Skeletal muscle tissue (tissue), 3 donors: ENCODE measurements at regions not wholly inside any gene's neighbourhood (a gene's known extent, or its start where the extent isn't known, plus 50 kb on each side); places are given as distances from the start of the nearest gene placed in this dataset.

Source experiments
- H3K27ac ChIP-seq: one replicate; pipeline ENCODE4 v1.7.0; 2013; ENCODE audit warnings: mild to moderate bottlenecking, low read depth, low read length, inconsistent platforms
- H3K27me3 ChIP-seq, 3 donors: one replicate each; pipeline ENCODE4 v1.7.0; 2013; ENCODE audit warnings: low read length in 3 of 3; ENCODE audit not compliant: control insufficient read depth in 3 of 3, insufficient read depth in 3 of 3
- H3K36me3 ChIP-seq, 3 donors: one replicate each; pipeline ENCODE4 v1.7.0; 2013; ENCODE audit warnings: low read length in 3 of 3; ENCODE audit not compliant: control insufficient read depth in 3 of 3, insufficient read depth in 3 of 3
- H3K4me1 ChIP-seq, 3 donors: one replicate each; pipeline ENCODE4 v1.7.0; 2013; ENCODE audit warnings: low read length in 3 of 3, mild to moderate bottlenecking in 3 of 3; ENCODE audit not compliant: control insufficient read depth in 3 of 3, insufficient read depth in 3 of 3
- H3K4me3 ChIP-seq, 3 donors: one replicate each; pipeline ENCODE4 v1.7.0; 2013; ENCODE audit warnings: low read length in 3 of 3
- H3K9ac ChIP-seq, 3 donors: one replicate each; pipeline ENCODE4 v1.7.0; 2013; ENCODE audit warnings: low read length in 3 of 3, mild to moderate bottlenecking in 3 of 3, moderate library complexity in 2 of 3, low read depth in 1 of 3
- H3K9me3 ChIP-seq, 3 donors: one replicate each; pipeline ENCODE4 v1.7.0; 2013; ENCODE audit warnings: low read length in 3 of 3; ENCODE audit not compliant: control insufficient read depth in 3 of 3
- donor health status: Osteomylitis.

DNA sequence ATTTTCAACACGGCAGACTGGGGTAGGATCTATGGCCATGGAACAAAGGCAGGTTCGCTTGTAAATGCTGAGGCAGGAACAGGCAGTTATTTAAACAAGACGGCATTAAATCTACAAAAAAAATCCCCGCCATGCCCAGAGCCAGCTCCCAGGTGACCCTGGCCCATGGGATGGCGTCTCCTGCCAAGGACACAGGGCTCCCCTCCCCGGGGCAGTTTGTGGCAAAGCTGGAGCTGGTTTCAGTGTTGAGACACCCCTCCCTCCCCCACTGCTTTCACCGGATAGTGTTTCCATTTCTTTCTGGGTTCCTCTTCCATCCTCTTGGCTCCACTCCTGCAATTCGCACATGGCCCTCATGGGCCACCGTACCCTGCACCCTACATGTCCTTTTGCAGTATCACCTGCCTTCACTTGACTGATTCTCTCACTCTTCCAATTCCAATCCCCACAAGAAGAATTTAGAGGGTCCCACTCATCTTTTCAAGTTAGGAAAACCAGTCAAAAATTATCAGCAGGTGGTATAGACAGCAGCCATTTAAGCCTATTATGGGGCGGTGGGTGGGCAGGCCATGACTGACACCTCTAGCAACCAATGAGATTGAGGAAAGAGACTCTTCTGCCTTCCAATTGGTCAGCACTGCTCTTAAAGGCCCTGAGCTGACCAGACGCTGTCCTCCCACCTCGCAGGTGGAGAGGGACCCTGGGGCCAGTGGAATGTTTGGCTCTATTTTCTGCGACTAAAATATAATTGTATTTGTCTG lies 52.0 kb downstream of the OLIG1 start:
- Histone ChIP-seq H3K4me3 (no peak overlapping the region), H3K36me3 (no peaks in the 10 kb centered on the region), H3K4me1 (peaks cover under 1% of the 10 kb centered on the region in 3 donors), H3K9ac (no peak overlapping the region), H3K9me3 (no peaks in the 10 kb centered on the region), H3K27me3 (peaks cover 5 to 26% (median 20%) of the 10 kb centered on the region in 3 donors), H3K27ac (no peak overlapping the region)

GRCh38 chr21:33122507-33122906 lies 52.6 kb downstream of the OLIG1 start:
- Histone ChIP-seq H3K4me3 (no peak overlapping the region), H3K36me3 (no peaks in the 10 kb centered on the region), H3K9ac (no peak overlapping the region), H3K4me1 (peaks cover 6 to 7% (median 6%) of the 10 kb centered on the region in 3 donors), H3K9me3 (no peaks in the 10 kb centered on the region), H3K27ac (no peak overlapping the region), H3K27me3 (peaks cover 6 to 25% (median 20%) of the 10 kb centered on the region in 3 donors)

DNA sequence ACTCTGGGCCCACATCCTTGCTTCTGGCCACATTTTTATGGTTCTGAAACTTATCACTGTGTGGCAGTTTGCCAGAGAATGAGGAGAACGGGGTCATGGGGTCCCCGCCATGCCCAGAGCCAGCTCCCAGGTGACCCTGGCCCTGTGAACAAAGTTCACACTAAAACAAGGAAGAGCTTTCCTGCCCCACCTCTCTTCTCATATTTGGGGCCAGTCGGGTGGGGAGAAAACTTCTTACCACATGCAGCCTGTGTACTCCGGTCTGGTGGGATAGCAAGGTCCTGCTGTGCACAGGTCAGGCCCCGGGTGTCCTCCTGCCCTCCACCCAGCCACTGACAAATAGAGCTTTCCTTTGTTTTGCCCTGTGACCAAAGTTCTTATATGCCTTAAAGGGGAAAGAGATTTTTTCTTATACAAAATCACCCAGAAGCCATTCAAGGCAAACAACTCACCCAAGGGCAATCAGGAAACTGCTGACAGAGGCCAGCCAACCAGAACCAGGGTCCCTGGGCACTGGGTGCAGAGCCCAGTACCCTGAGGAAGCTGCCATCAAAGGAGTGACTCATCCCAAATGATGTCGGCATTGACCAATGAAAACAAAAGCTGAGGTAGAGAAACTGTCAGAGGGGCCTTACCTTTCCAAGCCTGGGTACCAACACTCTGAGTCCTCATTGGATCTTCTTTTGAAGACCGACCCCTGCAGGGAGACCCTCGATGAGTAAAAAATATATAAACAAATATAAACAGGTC lies 53.6 kb downstream of the OLIG1 start:
- H3K36me3 ChIP-seq = no peaks in the 10 kb centered on the region
- no peak overlapping the region for H3K9ac ChIP-seq
- H3K27me3 ChIP-seq = peaks cover 16 to 26% (median 24%) of the 10 kb centered on the region in 3 donors
- peaks cover 6 to 8% (median 8%) of the 10 kb centered on the region in 3 donors for H3K4me1 ChIP-seq
- no peak overlapping the region for H3K27ac ChIP-seq
- H3K9me3 ChIP-seq = no peaks in the 10 kb centered on the region
- H3K4me3 ChIP-seq = no peak overlapping the region

DNA sequence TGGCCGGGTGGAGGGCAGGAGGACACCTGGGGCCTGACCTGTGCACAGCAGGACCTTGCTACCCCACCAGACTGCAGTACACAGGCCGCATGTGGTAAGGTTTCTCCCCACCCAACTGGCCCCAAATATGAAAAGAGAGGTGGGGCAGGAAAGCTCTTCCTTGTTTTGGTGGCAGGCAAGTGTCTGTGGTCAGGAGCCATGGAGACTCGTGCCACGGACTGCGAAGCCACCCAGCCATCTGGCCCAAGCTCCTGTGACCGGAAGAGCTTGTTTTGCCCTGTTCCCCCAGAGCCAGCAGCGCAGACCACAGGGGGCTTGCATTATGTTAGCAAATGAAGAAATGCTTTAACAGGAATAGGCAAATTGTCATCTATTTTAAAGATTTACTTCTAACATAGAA lies 54.9 kb downstream of the OLIG1 start:
- Histone ChIP-seq H3K36me3 (no peaks in the 10 kb centered on the region), H3K4me3 (no peak overlapping the region), H3K4me1 (peaks cover 6 to 8% (median 8%) of the 10 kb centered on the region in 3 donors), H3K27me3 (peaks cover 24 to 27% (median 25%) of the 10 kb centered on the region in 3 donors), H3K27ac (no peak overlapping the region), H3K9ac (no peak overlapping the region), H3K9me3 (no peaks in the 10 kb centered on the region)

DNA sequence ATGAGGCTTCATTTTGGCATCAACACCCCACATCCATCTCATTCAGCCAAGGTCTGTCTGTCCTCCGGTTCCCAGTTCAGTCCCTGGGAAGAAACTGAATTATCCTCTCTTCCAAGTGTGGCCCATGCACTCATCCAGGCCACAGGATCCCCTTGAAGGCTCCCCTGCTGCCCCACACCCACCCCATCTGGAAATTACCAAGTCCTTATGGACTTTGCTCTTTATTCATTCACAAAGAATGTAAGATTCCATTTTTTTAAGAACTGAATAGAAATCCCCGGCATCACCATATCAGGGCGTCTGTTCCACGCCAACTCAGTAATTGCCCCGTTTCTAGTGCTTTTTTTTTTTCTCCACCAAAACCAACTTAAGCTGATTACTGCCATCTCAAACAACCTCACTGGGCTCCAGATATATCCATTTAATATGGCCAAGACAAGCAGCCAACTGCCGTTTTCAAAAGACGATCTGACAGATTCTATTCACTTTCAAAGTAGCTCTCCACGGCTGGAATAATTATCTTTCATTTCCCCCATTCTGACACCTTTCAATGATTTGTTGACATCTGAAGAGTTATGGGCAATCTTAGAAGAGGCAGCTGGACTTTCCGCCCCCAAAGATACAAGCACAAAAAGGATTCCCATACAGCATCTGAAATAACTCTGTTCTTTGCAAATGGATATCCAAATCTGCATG lies 55.9 kb downstream of the OLIG1 start:
- Histone ChIP-seq H3K27ac (no peak overlapping the region), H3K27me3 (peaks cover 26 to 31% (median 28%) of the 10 kb centered on the region in 3 donors), H3K9me3 (no peaks in the 10 kb centered on the region), H3K36me3 (no peaks in the 10 kb centered on the region), H3K4me1 (peaks cover 6 to 8% (median 8%) of the 10 kb centered on the region in 3 donors), H3K9ac (no peak overlapping the region), H3K4me3 (no peak overlapping the region)

DNA sequence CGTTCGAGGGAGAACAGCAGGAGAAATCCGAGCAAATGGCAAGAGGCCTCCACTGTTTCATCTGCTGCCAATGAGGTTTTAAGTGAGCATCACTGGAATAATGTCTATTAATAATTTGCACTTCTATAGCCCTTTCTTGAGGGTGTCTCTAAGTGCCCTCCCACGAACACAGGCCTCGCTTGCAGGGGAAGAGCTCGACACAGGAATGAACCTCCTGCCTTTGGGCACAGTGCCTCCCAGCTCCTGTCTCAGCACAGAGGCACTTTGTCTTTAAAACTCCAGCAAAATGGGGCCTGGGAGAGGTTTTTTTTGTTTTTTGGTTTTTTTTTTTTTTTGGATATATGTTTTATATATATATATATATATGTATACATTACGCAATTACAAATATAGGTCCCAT lies 56.6 kb downstream of the OLIG1 start:
- Histone ChIP-seq H3K27ac (no peak overlapping the region), H3K36me3 (no peaks in the 10 kb centered on the region), H3K27me3 (peaks cover 30 to 37% (median 35%) of the 10 kb centered on the region in 3 donors), H3K9me3 (no peaks in the 10 kb centered on the region), H3K4me1 (peaks cover 6 to 8% (median 8%) of the 10 kb centered on the region in 3 donors), H3K9ac (no peak overlapping the region), H3K4me3 (no peak overlapping the region)

DNA sequence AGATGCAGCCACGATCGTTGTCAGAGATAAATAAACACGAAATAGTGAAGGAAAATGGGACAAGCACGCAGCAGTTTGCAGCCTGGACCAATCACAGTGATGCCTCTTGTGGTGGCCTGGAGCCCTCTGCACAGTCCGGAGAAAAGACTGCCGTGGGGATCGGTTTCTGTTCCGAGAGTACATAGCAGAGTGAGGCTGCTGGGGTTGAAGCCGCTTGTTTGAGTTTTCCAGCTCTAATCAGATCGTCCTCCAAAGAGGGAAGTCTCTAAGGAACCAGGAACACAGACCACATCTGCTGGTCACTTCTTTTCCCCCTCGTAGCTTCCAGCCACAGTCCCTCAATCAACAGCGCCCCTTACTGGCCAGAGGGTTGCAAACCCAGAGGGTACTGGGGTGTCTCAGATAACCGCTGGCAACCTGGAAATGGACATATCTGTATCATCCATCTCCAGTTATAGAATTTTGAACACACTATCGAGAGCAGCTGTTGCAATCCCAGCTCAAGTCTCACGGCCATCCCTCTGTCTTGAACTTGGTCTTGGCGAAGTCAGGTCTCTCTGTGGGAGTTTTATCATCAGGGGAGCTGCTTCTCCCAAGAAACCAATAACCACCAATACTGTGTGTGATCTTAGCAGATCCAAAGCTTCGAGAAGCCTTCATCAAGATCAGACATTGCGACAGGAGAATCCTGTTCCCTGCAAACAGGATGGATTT lies 57.4 kb downstream of the OLIG1 start:
- Histone ChIP-seq H3K36me3 (no peaks in the 10 kb centered on the region), H3K27ac (no peak overlapping the region), H3K4me1 (peaks cover 6 to 8% (median 8%) of the 10 kb centered on the region in 3 donors), H3K9ac (peak overlapping the region in 2 of 3 donors; percentile 14 to 57), H3K4me3 (peak overlapping the region; percentile 40 to 69 (median 66)), H3K27me3 (peaks cover 23 to 37% (median 35%) of the 10 kb centered on the region in 3 donors), H3K9me3 (no peaks in the 10 kb centered on the region)

- peaks cover 23 to 37% (median 33%) of the 10 kb centered on the region in 3 donors for H3K27me3 ChIP-seq
Observed at GRCh38 chr21:33127868-33128242, 57.9 kb downstream of the OLIG1 start.

DNA sequence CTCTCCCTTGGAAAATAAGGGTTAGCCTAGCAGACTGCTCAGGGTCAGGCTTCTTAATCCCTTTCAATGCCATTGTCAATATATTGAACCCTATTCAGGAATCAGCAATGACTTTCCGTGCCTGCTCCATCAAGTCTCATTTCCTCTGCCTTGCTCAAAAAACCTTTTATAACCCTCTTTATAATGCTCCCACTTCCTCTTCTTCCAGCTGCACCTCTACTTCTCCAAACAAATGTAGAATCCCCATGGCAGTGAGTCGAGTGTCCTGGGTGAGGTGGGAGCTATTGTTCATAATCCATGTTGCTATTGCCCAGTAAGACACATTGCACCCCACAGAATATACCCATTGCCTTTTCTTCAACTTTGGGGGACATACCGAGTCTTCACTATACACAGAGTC lies 58.6 kb downstream of the OLIG1 start:
- Histone ChIP-seq H3K27me3 (peaks cover 22 to 37% (median 27%) of the 10 kb centered on the region in 3 donors), H3K36me3 (no peaks in the 10 kb centered on the region)

More at GRCh38 chr21:33127868-33128242, 57.9 kb downstream of the OLIG1 start:
- H3K36me3 ChIP-seq = no peaks in the 10 kb centered on the region
- no peak overlapping the region for H3K9ac ChIP-seq
- H3K27ac ChIP-seq = no peak overlapping the region
- peaks cover 6 to 8% (median 8%) of the 10 kb centered on the region in 3 donors for H3K4me1 ChIP-seq
- H3K9me3 ChIP-seq = no peaks in the 10 kb centered on the region
- H3K4me3 ChIP-seq = no peak overlapping the region

More for the DNA sequence above, 58.6 kb downstream of the OLIG1 start:
- no peak overlapping the region for H3K9ac ChIP-seq
- no peaks in the 10 kb centered on the region for H3K9me3 ChIP-seq
- no peak overlapping the region for H3K27ac ChIP-seq
- H3K4me1 ChIP-seq = peaks cover 6 to 8% (median 8%) of the 10 kb centered on the region in 3 donors
- no peak overlapping the region for H3K4me3 ChIP-seq
